ENCODE measurements at regions not wholly inside any gene's neighbourhood (a gene's known extent, or its start where the extent isn't known, plus 50 kb on each side); places are given as distances from the start of the nearest gene placed in this dataset.

GRCh38 chr2:120940726-120941256, 205.1 kb downstream of the GLI2 start:
- FAIRE-seq, result no peak

GRCh38 chr2:120941571-120942120, 206.0 kb downstream of the GLI2 start:
- FAIRE-seq, result no peak

- no peak for FAIRE-seq
Measured at GRCh38 chr2:120942658-120943057, 207.0 kb downstream of the GLI2 start.

GRCh38 chr2:120943403-120944034, 207.9 kb downstream of the GLI2 start:
- FAIRE-seq, result no peak

GRCh38 chr2:120944575-120944974, 208.9 kb downstream of the GLI2 start:
- no peak for FAIRE-seq

- FAIRE-seq, result no peak
Measured at GRCh38 chr2:120945091-120945490, 209.4 kb downstream of the GLI2 start.

- FAIRE-seq, result no peak
Measured at GRCh38 chr2:120945832-120946499, 210.3 kb downstream of the GLI2 start.

- no peak for FAIRE-seq
Measured at GRCh38 chr2:120947327-120947726, 211.7 kb downstream of the GLI2 start.

GRCh38 chr2:120947982-120948661, 212.5 kb downstream of the GLI2 start:
- no peak for FAIRE-seq

- no peak for FAIRE-seq
Measured at GRCh38 chr2:120948662-120949011, 213.0 kb downstream of the GLI2 start.

- FAIRE-seq, result no peak
Measured at GRCh38 chr2:120949027-120949956, 213.6 kb downstream of the GLI2 start.

- no peak for FAIRE-seq
Measured at GRCh38 chr2:120949957-120950590, 214.4 kb downstream of the GLI2 start.

GRCh38 chr2:120951693-120952092, 216.0 kb downstream of the GLI2 start:
- FAIRE-seq, result no peak

- FAIRE-seq, result no peak
Measured at GRCh38 chr2:120952318-120952717, 216.7 kb downstream of the GLI2 start.

GRCh38 chr2:120953066-120953756, 217.5 kb downstream of the GLI2 start:
- no peak for FAIRE-seq

- no peak for FAIRE-seq
Measured at GRCh38 chr2:120953843-120954584, 218.3 kb downstream of the GLI2 start.

GRCh38 chr2:120954939-120955338, 219.3 kb downstream of the GLI2 start:
- no peak for FAIRE-seq

GRCh38 chr2:120955427-120955826, 219.8 kb downstream of the GLI2 start:
- no peak for FAIRE-seq

- FAIRE-seq, result no peak
Measured at GRCh38 chr2:120956486-120957156, 221.0 kb downstream of the GLI2 start.

GRCh38 chr2:120957905-120958304, 222.2 kb downstream of the GLI2 start:
- FAIRE-seq, result no peak
